Endothelial cell of umbilical vein (primary cell): ENCODE measurements at regions not wholly inside any gene's neighbourhood (a gene's known extent, or its start where the extent isn't known, plus 50 kb on each side); places are given as distances from the start of the nearest gene placed in this dataset.

Experiments used
- BruUV-seq: library from RNA; stranded (reverse); fragments of 400-500 nt; replicated peaks from 2 replicates; lab custom pipeline; 2021; lab: Mats Ljungman, UMichigan
- CTCF ChIA-PET: fragments of 300-600, 350-600 bp; sonication (Branson Sonifier 250); formaldehyde crosslinking; loops from one replicate; lab custom pipeline; 2021; ENCODE audit warnings: antibody characterized with exemption, inconsistent platforms; lab: Charles Lee
- POLR2A ChIA-PET: fragments of 300-600, 350-600 bp; sonication (Branson Sonifier 250); formaldehyde crosslinking; loops from one replicate; lab custom pipeline; 2021; ENCODE audit warnings: antibody characterized with exemption, inconsistent platforms; lab: Charles Lee
- DNase-seq: peaks from one replicate; pipeline ENCODE4 v3.0.0-alpha.2; 2011; ENCODE audit warnings: low read depth, low spot score
- FAIRE-seq: peaks from 2 replicates; lab custom pipeline; 2011; peaks lifted over from hg19 to GRCh38; lab: Jason Lieb, UNC
- H2AFZ ChIP-seq: 2 replicates; pipeline ENCODE4 v1.6.0; 2012; ENCODE audit warnings: low read depth, low read length, control low read depth, inconsistent platforms
- H3K27ac ChIP-seq: 2 replicates; pipeline ENCODE4 v1.5.1; 2011; ENCODE audit warnings: low read depth, mild to moderate bottlenecking, control low read depth, low read length, moderate library complexity; ENCODE audit not compliant: insufficient read depth
- H3K27me3 ChIP-seq, 2 experiments: 2 replicates each; pipeline versions ENCODE4 v1.6.0 to v1.6.1; 2011; ENCODE audit warnings: low read length in 2 of 2, mixed read lengths in 1 of 2; ENCODE audit not compliant: control insufficient read depth in 2 of 2, insufficient read depth in 2 of 2
- H3K36me3 ChIP-seq, 2 experiments: 2 replicates in 1 of 2; 3 replicates in 1 of 2; pipeline ENCODE4 v1.5.1; 2011; ENCODE audit warnings: low read length in 2 of 2, mild to moderate bottlenecking in 1 of 2, moderate library complexity in 1 of 2; ENCODE audit not compliant: control insufficient read depth in 2 of 2, insufficient read depth in 2 of 2; ENCODE audit errors: extremely low read depth in 1 of 2
- H3K4me1 ChIP-seq: 3 replicates; pipeline ENCODE4 v1.5.1; 2011; ENCODE audit warnings: mild to moderate bottlenecking, low read length; ENCODE audit not compliant: control insufficient read depth, insufficient read depth; ENCODE audit errors: extremely low read depth
- H3K4me2 ChIP-seq: 2 replicates; pipeline ENCODE4 v1.6.1; 2011; ENCODE audit warnings: low read length, control low read depth, mixed read lengths; ENCODE audit not compliant: insufficient read depth
- H3K4me3 ChIP-seq, 3 experiments: fragments of 200-600 bp in 1 of 3; sonication (generic), shearing (Covaris generic) in 1 of 3; replicated peaks in 1 of 3; 2 replicates each; pipeline ENCODE4 v1.5.1; 2011 to 2016; ENCODE audit warnings: control low read depth in 3 of 3, low read length in 3 of 3, mild to moderate bottlenecking in 2 of 3, inconsistent platforms in 1 of 3, low read depth in 1 of 3, moderate library complexity in 1 of 3; ENCODE audit not compliant: insufficient read depth in 1 of 3
- H3K79me2 ChIP-seq: 2 replicates; pipeline ENCODE4 v1.6.0; 2012; ENCODE audit warnings: low read length, inconsistent platforms; ENCODE audit not compliant: control insufficient read depth, insufficient read depth
- H3K9ac ChIP-seq: replicated peaks from 2 replicates; pipeline ENCODE3; 2011; ENCODE audit warnings: low read length, control low read depth; ENCODE audit not compliant: insufficient read depth; ENCODE audit errors: extremely low read depth
- H3K9me1 ChIP-seq: replicated peaks from 3 replicates; pipeline ENCODE4 v1.6.0; 2011; ENCODE audit warnings: mild to moderate bottlenecking, low read length; ENCODE audit not compliant: control insufficient read depth, insufficient read depth; ENCODE audit errors: extremely low read depth
- H3K9me3 ChIP-seq: replicated peaks from 2 replicates; pipeline ENCODE4 v1.5.1; 2012; ENCODE audit warnings: low read length, inconsistent platforms; ENCODE audit not compliant: control insufficient read depth, insufficient read depth
- H4K20me1 ChIP-seq: replicated peaks from 2 replicates; pipeline ENCODE3; 2011; ENCODE audit warnings: mild to moderate bottlenecking, low read length; ENCODE audit not compliant: control insufficient read depth, insufficient read depth; ENCODE audit errors: extremely low read depth
- EZH2 ChIP-seq: IDR thresholded peaks from 2 replicates; pipeline ENCODE4 v1.6.1; 2012; ENCODE audit warnings: borderline replicate concordance, low read depth, mild to moderate bottlenecking, moderate library complexity, low read length, inconsistent platforms; ENCODE audit not compliant: severe bottlenecking
- FOS ChIP-seq: IDR thresholded peaks from 2 replicates; pipeline ENCODE4 v1.6.1; 2011; ENCODE audit warnings: mild to moderate bottlenecking, low read length, moderate library complexity, borderline replicate concordance; ENCODE audit not compliant: insufficient read depth
- JUN ChIP-seq: IDR thresholded peaks from 2 replicates; pipeline ENCODE4 v1.6.1; 2011; ENCODE audit warnings: borderline replicate concordance, low read depth; ENCODE audit not compliant: insufficient read length, insufficient read depth
- MYC ChIP-seq: IDR thresholded peaks from one replicate; pipeline ENCODE4 v1.6.1; 2011; ENCODE audit warnings: mild to moderate bottlenecking, low read depth, low read length
- POLR2A ChIP-seq: IDR thresholded peaks from 2 replicates; pipeline ENCODE4 v1.6.1; 2012; ENCODE audit warnings: low read depth, mild to moderate bottlenecking, control low read depth, low read length
- POLR2AphosphoS5 ChIP-seq: IDR thresholded peaks from 2 replicates; pipeline ENCODE4 v1.6.1; 2012; ENCODE audit warnings: low read depth, mild to moderate bottlenecking, control low read depth, low read length, moderate library complexity; ENCODE audit not compliant: insufficient read depth
- dilution Hi-C: fragments of 300-500 bp; cut with MboI; formaldehyde crosslinking; loops from one replicate; pipeline ENCODE4 v1.15.0; 2019; ENCODE audit warnings: low sequenced_read_pairs; ENCODE audit not compliant: extremely low pct_ligation_motif_present
- intact Hi-C: fragments of 100-400 bp; cut with micrococcal nuclease; formaldehyde crosslinking; loops from one replicate; pipeline ENCODE4 v1.10.0; 2022
- TF ChIP-seq, protein P1 (sequence below), 2 donors: IDR thresholded peaks; 1 replicate in 1 of 2; 2 replicates in 1 of 2; pipeline ENCODE4 v1.5.1; 2011; ENCODE audit warnings: low read length in 2 of 2, mild to moderate bottlenecking in 2 of 2, moderate library complexity in 2 of 2, control low read depth in 1 of 2, inconsistent platforms in 1 of 2, low read depth in 1 of 2; ENCODE audit not compliant: insufficient read depth in 1 of 2; ENCODE audit errors: extremely low read depth in 1 of 2
- TF ChIP-seq, protein P2 (sequence below): IDR thresholded peaks from 2 replicates; pipeline ENCODE4 v1.6.1; 2011; ENCODE audit not compliant: insufficient read depth, insufficient read length

DNA sequence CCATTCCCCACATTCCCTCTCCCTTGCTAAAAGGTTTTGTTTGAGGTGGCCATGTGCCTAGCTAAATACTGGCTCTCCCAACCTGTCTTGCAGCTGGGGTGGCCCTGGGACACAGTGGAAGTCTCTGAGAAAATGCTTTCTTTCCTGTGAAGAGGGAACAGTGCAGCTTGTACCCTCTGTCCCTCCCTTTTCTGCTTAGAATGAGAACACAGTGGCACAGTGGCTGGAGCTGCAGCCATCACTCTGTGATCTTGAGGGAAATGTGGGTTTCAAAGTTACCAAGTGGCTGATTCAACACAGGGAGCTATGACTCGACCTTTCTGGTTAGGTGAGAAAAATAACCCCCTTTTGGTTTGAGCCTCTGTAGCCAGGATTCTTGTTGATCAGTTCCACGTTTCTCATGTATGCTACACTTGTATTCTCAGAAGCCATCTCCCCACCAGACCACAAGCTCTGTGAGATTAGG is 62.7 kb upstream of the CARD11 start:
- TF ChIP-seq FOS (no peak), POLR2A (no peak), EZH2 (no peak)
- dilution Hi-C loops = no loop called here
- Histone ChIP-seq H3K9me3 (no peaks in the 10 kb centered on the region), H3K4me3 (no peak overlapping the region), H3K4me2 (no peak overlapping the region), H3K79me2 (no peaks in the 10 kb centered on the region), H3K27me3 (no peaks in the 10 kb centered on the region), H3K9ac (no peak overlapping the region), H2AFZ (no peak overlapping the region), H3K27ac (no peak overlapping the region), H4K20me1 (no peaks in the 10 kb centered on the region), H3K4me1 (no peaks in the 10 kb centered on the region), H3K36me3 (no peaks in the 10 kb centered on the region), H3K9me1 (no peaks in the 10 kb centered on the region)
- intact Hi-C loops = no loop called here
- no peak for DNase-seq
- FAIRE-seq = no peak
- no TSS peak for BruUV-seq
- ChIA-PET CTCF (no interaction called here), POLR2A (no interaction called here)

DNA sequence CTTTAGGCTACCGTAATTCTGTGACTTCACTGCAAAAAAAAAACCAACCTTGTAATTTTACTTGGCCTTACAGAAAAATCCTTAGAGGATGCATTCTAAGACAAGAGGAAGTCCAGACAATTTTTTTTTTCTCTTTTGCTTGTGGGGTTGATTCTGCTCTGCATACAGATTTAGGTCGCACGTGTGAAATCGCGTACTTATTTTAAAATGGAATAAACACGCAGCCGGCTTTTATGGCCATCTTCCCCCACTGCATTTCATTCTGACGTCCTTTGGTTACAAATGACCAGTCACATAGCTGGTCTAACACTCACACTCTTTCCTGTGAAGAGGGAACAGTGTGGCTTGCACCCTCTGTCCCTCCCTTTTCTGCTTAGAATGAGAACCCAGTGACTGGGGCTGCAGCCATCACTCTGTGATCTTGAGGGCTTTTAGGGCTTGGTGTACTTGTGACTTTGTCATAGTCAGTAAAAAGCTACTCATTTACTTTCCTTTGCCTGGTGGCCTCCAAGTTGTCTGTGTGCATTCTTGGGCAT is 63.6 kb upstream of the CARD11 start:
- Histone ChIP-seq H3K79me2 (no peaks in the 10 kb centered on the region), H3K36me3 (no peaks in the 10 kb centered on the region), H3K27ac (no peak overlapping the region), H3K9me1 (no peaks in the 10 kb centered on the region), H3K9ac (no peak overlapping the region), H4K20me1 (no peaks in the 10 kb centered on the region), H3K4me1 (no peaks in the 10 kb centered on the region), H2AFZ (no peak overlapping the region), H3K4me3 (no peak overlapping the region), H3K27me3 (no peaks in the 10 kb centered on the region), H3K9me3 (no peaks in the 10 kb centered on the region), H3K4me2 (no peak overlapping the region)
- TF ChIP-seq, protein P1, sequence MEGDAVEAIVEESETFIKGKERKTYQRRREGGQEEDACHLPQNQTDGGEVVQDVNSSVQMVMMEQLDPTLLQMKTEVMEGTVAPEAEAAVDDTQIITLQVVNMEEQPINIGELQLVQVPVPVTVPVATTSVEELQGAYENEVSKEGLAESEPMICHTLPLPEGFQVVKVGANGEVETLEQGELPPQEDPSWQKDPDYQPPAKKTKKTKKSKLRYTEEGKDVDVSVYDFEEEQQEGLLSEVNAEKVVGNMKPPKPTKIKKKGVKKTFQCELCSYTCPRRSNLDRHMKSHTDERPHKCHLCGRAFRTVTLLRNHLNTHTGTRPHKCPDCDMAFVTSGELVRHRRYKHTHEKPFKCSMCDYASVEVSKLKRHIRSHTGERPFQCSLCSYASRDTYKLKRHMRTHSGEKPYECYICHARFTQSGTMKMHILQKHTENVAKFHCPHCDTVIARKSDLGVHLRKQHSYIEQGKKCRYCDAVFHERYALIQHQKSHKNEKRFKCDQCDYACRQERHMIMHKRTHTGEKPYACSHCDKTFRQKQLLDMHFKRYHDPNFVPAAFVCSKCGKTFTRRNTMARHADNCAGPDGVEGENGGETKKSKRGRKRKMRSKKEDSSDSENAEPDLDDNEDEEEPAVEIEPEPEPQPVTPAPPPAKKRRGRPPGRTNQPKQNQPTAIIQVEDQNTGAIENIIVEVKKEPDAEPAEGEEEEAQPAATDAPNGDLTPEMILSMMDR (IDR thresholded peaks at IDR 0.05; ENCODE audit: extremely low read depth in 1 of 2, insufficient read depth in 1 of 2, low read depth in 1 of 2, low read length in 2 of 2) = no peak
- TF ChIP-seq JUN = no peak
- no peak for TF ChIP-seq POLR2AphosphoS5
- TF ChIP-seq, protein P2, sequence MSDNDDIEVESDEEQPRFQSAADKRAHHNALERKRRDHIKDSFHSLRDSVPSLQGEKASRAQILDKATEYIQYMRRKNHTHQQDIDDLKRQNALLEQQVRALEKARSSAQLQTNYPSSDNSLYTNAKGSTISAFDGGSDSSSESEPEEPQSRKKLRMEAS = no peak
- TF ChIP-seq MYC = no peak
- dilution Hi-C loops = no loop called here
- intact Hi-C loops = no loop called here
- FAIRE-seq (no peak), DNase-seq (no peak)
- ChIA-PET POLR2A (no interaction called here), CTCF (no interaction called here)
- BruUV-seq = no TSS peak
